ENCODE measurements at regions not wholly inside any gene's neighbourhood (a gene's known extent, or its start where the extent isn't known, plus 50 kb on each side); places are given as distances from the start of the nearest gene placed in this dataset.

DNA sequence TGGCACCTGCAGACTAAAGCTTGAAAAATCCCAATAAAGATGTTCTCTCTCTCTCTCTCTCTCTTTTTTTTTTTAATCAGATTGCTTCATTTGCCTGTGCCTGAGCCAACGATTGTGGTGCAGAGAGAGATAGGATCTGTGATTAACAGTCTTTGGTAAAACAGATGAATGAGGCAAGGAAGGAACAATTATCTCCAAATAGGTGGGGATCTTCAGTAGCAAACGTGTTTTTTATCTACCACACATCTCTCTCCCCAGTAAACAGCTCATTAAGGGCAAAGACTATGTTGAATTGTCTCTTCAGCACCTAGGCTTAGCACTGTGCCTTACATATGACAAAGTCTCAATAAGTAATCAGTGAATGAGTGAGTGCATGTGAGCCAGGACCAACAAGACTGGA is 96.3 kb downstream of the SMIM20 start:
- TF ChIP-seq, protein P1, sequence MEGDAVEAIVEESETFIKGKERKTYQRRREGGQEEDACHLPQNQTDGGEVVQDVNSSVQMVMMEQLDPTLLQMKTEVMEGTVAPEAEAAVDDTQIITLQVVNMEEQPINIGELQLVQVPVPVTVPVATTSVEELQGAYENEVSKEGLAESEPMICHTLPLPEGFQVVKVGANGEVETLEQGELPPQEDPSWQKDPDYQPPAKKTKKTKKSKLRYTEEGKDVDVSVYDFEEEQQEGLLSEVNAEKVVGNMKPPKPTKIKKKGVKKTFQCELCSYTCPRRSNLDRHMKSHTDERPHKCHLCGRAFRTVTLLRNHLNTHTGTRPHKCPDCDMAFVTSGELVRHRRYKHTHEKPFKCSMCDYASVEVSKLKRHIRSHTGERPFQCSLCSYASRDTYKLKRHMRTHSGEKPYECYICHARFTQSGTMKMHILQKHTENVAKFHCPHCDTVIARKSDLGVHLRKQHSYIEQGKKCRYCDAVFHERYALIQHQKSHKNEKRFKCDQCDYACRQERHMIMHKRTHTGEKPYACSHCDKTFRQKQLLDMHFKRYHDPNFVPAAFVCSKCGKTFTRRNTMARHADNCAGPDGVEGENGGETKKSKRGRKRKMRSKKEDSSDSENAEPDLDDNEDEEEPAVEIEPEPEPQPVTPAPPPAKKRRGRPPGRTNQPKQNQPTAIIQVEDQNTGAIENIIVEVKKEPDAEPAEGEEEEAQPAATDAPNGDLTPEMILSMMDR (IDR thresholded peaks at IDR 0.05 in 4 of 5, conservative IDR thresholded peaks at IDR 0.05 in 1 of 5) = no peak
- no peak for TF ChIP-seq POLR2A (IDR thresholded peaks at IDR 0.05)
